Liver (tissue), 8 donors: ENCODE measurements at regions not wholly inside any gene's neighbourhood (a gene's known extent, or its start where the extent isn't known, plus 50 kb on each side); places are given as distances from the start of the nearest gene placed in this dataset.

Experiments
- DNase-seq: peaks from one replicate; pipeline ENCODE4 v3.0.0-alpha.2; 2017; ENCODE audit warnings: low spot score
- H3K27ac ChIP-seq, 2 donors: one replicate each; pipeline ENCODE4 v1.7.0; 2013; ENCODE audit warnings: inconsistent platforms in 2 of 2, low read length in 2 of 2, control low read depth in 1 of 2, low read depth in 1 of 2, mild to moderate bottlenecking in 1 of 2
- H3K27me3 ChIP-seq, 4 donors: one replicate each; pipeline versions ENCODE4 v1.6.1 to v1.7.0; 2013; ENCODE audit warnings: low read length in 3 of 4, inconsistent platforms in 1 of 4, mild to moderate bottlenecking in 1 of 4, moderate library complexity in 1 of 4; ENCODE audit not compliant: control insufficient read depth in 4 of 4, insufficient read depth in 4 of 4
- H3K36me3 ChIP-seq, 4 donors: one replicate each; pipeline versions ENCODE4 v1.6.1 to v1.7.0; 2013; ENCODE audit warnings: low read length in 3 of 4, mild to moderate bottlenecking in 3 of 4, low read depth in 1 of 4, moderate library complexity in 1 of 4; ENCODE audit not compliant: control insufficient read depth in 4 of 4, insufficient read depth in 3 of 4
- H3K4me1 ChIP-seq, 4 donors: one replicate each; pipeline versions ENCODE4 v1.6.1 to v1.7.0; 2013; ENCODE audit warnings: low read length in 3 of 4, mild to moderate bottlenecking in 3 of 4, moderate library complexity in 1 of 4; ENCODE audit not compliant: control insufficient read depth in 4 of 4, insufficient read depth in 4 of 4
- H3K4me3 ChIP-seq, 3 donors: one replicate each; pipeline versions ENCODE4 v1.6.1 to v1.7.0; 2013; ENCODE audit warnings: low read length in 3 of 3, control low read depth in 1 of 3, low read depth in 1 of 3, mild to moderate bottlenecking in 1 of 3
- H3K9ac ChIP-seq, 2 donors: one replicate each; pipeline ENCODE4 v1.7.0; 2013; ENCODE audit warnings: low read length in 2 of 2, mild to moderate bottlenecking in 2 of 2, moderate library complexity in 2 of 2, control low read depth in 1 of 2, low read depth in 1 of 2
- H3K9me3 ChIP-seq, 4 donors: one replicate each; pipeline versions ENCODE4 v1.6.1 to v1.7.0; 2013; ENCODE audit warnings: low read length in 3 of 4; ENCODE audit not compliant: control insufficient read depth in 4 of 4
- EGR1 ChIP-seq, 2 donors: IDR thresholded peaks; 2 replicates each; pipeline ENCODE4 v1.6.1; 2016 to 2018; ENCODE audit warnings: antibody characterized with exemption in 2 of 2, low read depth in 2 of 2
- FOXA1 ChIP-seq: IDR thresholded peaks from 2 replicates; pipeline ENCODE4 v1.6.1; 2016; ENCODE audit warnings: antibody characterized with exemption
- FOXA2 ChIP-seq: IDR thresholded peaks from 2 replicates; pipeline ENCODE4 v1.6.1; 2016; ENCODE audit warnings: antibody characterized with exemption
- GABPA ChIP-seq, 2 donors: IDR thresholded peaks in 1 of 2; conservative IDR thresholded peaks in 1 of 2; 2 replicates each; pipeline ENCODE4 v1.6.1; 2016; ENCODE audit warnings: antibody characterized with exemption in 2 of 2, mild to moderate bottlenecking in 1 of 2, moderate library complexity in 1 of 2
- HNF4A ChIP-seq, 2 donors: conservative IDR thresholded peaks; 2 replicates each; pipeline ENCODE4 v1.6.1; 2016; ENCODE audit warnings: antibody characterized with exemption in 2 of 2, mild to moderate bottlenecking in 2 of 2
- HNF4G ChIP-seq: IDR thresholded peaks from 2 replicates; pipeline ENCODE4 v1.6.1; 2016; ENCODE audit warnings: antibody characterized with exemption
- JUND ChIP-seq, 2 donors: IDR thresholded peaks; 2 replicates each; pipeline ENCODE4 v1.6.1; 2016; ENCODE audit warnings: antibody characterized with exemption in 2 of 2
- NR2F2 ChIP-seq: IDR thresholded peaks from 2 replicates; pipeline ENCODE4 v1.6.1; 2016; ENCODE audit warnings: antibody characterized with exemption
- RAD21 ChIP-seq, 2 donors: IDR thresholded peaks; 2 replicates each; pipeline ENCODE4 v1.6.1; 2016; ENCODE audit warnings: antibody characterized with exemption in 2 of 2, mild to moderate bottlenecking in 2 of 2
- RXRA ChIP-seq, 2 donors: IDR thresholded peaks; 2 replicates each; pipeline ENCODE4 v1.6.1; 2017 to 2018; ENCODE audit warnings: antibody characterized with exemption in 2 of 2, mild to moderate bottlenecking in 1 of 2
- SP1 ChIP-seq: IDR thresholded peaks from 2 replicates; pipeline ENCODE4 v1.6.1; 2018; ENCODE audit warnings: antibody characterized with exemption, mild to moderate bottlenecking
- TAF1 ChIP-seq: conservative IDR thresholded peaks from 2 replicates; pipeline ENCODE4 v1.6.1; 2016; ENCODE audit warnings: antibody characterized with exemption, mild to moderate bottlenecking
- YY1 ChIP-seq: IDR thresholded peaks from 2 replicates; pipeline ENCODE4 v1.6.1; 2016; ENCODE audit warnings: antibody characterized with exemption, mild to moderate bottlenecking
- WGBS: extraction: QIAGEN DNeasy Blood & Tissue Kit; methylation state at CpG from one replicate; pipeline ENCODE4 v1.1.7; 2013; 5-methylcytosine and 5-hydroxymethylcytosine counted together
- TF ChIP-seq, protein P1 (sequence below): IDR thresholded peaks from 2 replicates; pipeline ENCODE4 v1.6.1; 2016; ENCODE audit warnings: antibody characterized with exemption
- TF ChIP-seq, protein P2 (sequence below): IDR thresholded peaks from 2 replicates; pipeline ENCODE4 v1.6.1; 2016; ENCODE audit warnings: antibody characterized with exemption
- TF ChIP-seq, protein P3 (sequence below): IDR thresholded peaks from 2 replicates; pipeline ENCODE4 v1.6.1; 2016; ENCODE audit warnings: antibody characterized with exemption, mild to moderate bottlenecking
- TF ChIP-seq, protein P4 (sequence below): fragments of 150-350 bp; IDR thresholded peaks from 2 replicates; pipeline ENCODE4 v1.5.1; 2017; ENCODE audit warnings: improper control_type of control experiment, low read depth, low read length; ENCODE audit not compliant: missing input control
- TF ChIP-seq, protein P5 (sequence below): IDR thresholded peaks from 2 replicates; pipeline ENCODE4 v1.6.1; 2016; ENCODE audit warnings: antibody characterized with exemption
- donor health status: healthy.
- donor health status: healthy.
- donor health status: healthy.
- donor health status: healthy.
- donor health status: healthy.

DNA sequence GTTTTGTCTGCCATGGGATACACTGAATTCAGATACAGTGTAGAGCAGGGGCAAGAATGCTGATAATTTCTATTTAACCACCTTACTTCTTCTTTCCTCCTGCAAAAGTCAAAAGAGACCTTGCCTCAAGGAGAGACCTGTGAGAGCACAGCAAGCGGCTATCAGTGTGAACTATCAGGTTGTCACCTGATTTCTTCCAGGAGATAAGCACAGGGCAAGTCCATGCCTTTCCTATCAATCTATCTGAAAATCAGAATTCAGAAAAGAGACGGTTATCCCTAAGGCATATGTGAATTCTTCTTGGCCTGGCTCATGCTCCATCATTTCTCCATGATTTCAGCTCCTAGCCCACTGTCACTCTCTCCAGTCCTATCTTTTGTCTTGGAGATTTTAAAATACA lies 128.9 kb upstream of the CCND2 start:
- H3K9ac ChIP-seq: no peak overlapping the region
- H3K4me1 ChIP-seq: peaks cover 0 to 2% (median 0%) of the 10 kb centered on the region in 4 donors
- 57% methylated on average over 2 of the region's 2 CpGs for WGBS
- H3K27ac ChIP-seq: no peak overlapping the region
- TF ChIP-seq GABPA (IDR thresholded peaks at IDR 0.05 in 1 of 2, conservative IDR thresholded peaks at IDR 0.05 in 1 of 2) (no peak), EGR1 (IDR thresholded peaks at IDR 0.05; ENCODE audit: low read depth in 2 of 2) (no peak), TAF1 (no peak), JUND (IDR thresholded peaks at IDR 0.05) (no peak), HNF4A (conservative IDR thresholded peaks at IDR 0.05) (no peak), NR2F2 (no peak), SP1 (no peak), RAD21 (IDR thresholded peaks at IDR 0.05) (no peak), HNF4G (no peak), RXRA (IDR thresholded peaks at IDR 0.05) (no peak), FOXA1 (no peak), YY1 (no peak), FOXA2 (no peak)
- TF ChIP-seq, protein P1, sequence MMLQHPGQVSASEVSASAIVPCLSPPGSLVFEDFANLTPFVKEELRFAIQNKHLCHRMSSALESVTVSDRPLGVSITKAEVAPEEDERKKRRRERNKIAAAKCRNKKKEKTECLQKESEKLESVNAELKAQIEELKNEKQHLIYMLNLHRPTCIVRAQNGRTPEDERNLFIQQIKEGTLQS: no peak
- TF ChIP-seq, protein P2, sequence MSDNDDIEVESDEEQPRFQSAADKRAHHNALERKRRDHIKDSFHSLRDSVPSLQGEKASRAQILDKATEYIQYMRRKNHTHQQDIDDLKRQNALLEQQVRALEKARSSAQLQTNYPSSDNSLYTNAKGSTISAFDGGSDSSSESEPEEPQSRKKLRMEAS: no peak
- TF ChIP-seq, protein P3, sequence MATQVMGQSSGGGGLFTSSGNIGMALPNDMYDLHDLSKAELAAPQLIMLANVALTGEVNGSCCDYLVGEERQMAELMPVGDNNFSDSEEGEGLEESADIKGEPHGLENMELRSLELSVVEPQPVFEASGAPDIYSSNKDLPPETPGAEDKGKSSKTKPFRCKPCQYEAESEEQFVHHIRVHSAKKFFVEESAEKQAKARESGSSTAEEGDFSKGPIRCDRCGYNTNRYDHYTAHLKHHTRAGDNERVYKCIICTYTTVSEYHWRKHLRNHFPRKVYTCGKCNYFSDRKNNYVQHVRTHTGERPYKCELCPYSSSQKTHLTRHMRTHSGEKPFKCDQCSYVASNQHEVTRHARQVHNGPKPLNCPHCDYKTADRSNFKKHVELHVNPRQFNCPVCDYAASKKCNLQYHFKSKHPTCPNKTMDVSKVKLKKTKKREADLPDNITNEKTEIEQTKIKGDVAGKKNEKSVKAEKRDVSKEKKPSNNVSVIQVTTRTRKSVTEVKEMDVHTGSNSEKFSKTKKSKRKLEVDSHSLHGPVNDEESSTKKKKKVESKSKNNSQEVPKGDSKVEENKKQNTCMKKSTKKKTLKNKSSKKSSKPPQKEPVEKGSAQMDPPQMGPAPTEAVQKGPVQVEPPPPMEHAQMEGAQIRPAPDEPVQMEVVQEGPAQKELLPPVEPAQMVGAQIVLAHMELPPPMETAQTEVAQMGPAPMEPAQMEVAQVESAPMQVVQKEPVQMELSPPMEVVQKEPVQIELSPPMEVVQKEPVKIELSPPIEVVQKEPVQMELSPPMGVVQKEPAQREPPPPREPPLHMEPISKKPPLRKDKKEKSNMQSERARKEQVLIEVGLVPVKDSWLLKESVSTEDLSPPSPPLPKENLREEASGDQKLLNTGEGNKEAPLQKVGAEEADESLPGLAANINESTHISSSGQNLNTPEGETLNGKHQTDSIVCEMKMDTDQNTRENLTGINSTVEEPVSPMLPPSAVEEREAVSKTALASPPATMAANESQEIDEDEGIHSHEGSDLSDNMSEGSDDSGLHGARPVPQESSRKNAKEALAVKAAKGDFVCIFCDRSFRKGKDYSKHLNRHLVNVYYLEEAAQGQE: no peak
- TF ChIP-seq, protein P4, sequence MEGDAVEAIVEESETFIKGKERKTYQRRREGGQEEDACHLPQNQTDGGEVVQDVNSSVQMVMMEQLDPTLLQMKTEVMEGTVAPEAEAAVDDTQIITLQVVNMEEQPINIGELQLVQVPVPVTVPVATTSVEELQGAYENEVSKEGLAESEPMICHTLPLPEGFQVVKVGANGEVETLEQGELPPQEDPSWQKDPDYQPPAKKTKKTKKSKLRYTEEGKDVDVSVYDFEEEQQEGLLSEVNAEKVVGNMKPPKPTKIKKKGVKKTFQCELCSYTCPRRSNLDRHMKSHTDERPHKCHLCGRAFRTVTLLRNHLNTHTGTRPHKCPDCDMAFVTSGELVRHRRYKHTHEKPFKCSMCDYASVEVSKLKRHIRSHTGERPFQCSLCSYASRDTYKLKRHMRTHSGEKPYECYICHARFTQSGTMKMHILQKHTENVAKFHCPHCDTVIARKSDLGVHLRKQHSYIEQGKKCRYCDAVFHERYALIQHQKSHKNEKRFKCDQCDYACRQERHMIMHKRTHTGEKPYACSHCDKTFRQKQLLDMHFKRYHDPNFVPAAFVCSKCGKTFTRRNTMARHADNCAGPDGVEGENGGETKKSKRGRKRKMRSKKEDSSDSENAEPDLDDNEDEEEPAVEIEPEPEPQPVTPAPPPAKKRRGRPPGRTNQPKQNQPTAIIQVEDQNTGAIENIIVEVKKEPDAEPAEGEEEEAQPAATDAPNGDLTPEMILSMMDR: no peak
- TF ChIP-seq, protein P5, sequence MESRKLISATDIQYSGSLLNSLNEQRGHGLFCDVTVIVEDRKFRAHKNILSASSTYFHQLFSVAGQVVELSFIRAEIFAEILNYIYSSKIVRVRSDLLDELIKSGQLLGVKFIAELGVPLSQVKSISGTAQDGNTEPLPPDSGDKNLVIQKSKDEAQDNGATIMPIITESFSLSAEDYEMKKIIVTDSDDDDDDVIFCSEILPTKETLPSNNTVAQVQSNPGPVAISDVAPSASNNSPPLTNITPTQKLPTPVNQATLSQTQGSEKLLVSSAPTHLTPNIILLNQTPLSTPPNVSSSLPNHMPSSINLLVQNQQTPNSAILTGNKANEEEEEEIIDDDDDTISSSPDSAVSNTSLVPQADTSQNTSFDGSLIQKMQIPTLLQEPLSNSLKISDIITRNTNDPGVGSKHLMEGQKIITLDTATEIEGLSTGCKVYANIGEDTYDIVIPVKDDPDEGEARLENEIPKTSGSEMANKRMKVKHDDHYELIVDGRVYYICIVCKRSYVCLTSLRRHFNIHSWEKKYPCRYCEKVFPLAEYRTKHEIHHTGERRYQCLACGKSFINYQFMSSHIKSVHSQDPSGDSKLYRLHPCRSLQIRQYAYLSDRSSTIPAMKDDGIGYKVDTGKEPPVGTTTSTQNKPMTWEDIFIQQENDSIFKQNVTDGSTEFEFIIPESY: no peak
- H3K36me3 ChIP-seq: no peaks in the 10 kb centered on the region
- no peaks in the 10 kb centered on the region for H3K9me3 ChIP-seq
- no peak for DNase-seq
- H3K27me3 ChIP-seq: peaks cover 0 to 4% (median 1%) of the 10 kb centered on the region in 4 donors
- H3K4me3 ChIP-seq: no peak overlapping the region
